H54 (cell line): ENCODE measurements at regions not wholly inside any gene's neighbourhood (a gene's known extent, or its start where the extent isn't known, plus 50 kb on each side); places are given as distances from the start of the nearest gene placed in this dataset.

Experiments
- DNase-seq: peaks from one replicate; pipeline ENCODE4 v3.0.0; 2011; ENCODE audit warnings: low spot score, mixed read lengths; ENCODE audit not compliant: insufficient read length
- FAIRE-seq: peaks from 3 replicates; lab custom pipeline; 2011; peaks lifted over from hg19 to GRCh38; lab: Jason Lieb, UNC
- POLR2A ChIP-seq: IDR thresholded peaks from 2 replicates; pipeline ENCODE4 v1.6.1; 2011; ENCODE audit warnings: low read depth, mild to moderate bottlenecking, low read length

DNA sequence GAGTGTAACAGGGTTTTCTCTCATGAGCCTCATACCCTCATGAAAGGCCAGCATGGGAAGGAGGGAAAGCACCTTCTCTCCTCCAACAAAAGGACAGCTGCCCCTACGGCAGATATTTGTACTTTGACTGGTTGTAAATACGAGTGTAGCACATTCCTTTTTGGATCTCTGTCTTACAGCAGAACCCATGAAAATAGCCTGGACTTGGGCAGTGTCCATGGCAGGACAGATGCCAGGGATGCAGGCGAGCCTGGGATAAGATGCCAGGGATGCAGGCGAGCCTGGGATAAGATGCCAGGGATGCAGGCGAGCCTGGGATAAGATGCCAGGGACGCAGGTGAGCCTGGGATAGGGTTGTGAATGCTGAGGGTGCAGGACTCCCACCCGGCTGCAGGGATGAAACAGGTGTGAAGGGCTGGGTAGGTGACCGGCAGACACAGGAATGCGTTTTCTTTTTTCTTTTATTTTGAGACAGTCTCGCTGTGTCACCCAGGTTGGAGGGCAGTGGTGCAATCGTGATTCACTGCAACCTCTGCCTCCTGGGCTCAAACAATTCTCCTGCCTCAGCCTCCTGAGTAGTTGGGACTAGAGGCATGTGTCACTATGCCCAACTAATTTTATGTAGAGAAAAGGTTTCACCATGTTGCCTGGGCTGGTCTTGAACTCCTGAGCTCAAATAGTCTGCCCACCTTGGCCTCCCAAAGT lies 120.0 kb downstream of the BEGAIN start:
- DNase-seq (no peak), FAIRE-seq (no peak)
- TF ChIP-seq POLR2A: no peak

DNA sequence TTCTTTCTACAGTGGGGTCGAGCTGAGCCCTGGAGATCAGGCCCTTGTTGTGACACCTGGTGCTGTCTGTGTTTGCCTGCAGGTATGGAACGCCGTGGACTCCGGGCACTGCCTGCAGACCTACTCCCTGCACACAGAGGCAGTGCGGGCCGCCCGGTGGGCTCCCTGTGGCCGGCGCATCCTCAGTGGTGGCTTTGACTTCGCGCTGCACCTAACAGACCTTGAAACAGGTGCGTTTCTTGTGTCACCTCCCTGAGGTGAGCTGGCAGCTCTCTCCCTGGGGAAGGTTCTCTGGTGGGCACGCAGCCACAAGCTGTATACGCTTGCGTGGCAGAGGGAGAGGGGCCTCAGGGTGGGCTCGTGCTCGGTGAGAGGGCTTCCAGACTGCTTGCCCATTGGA lies 119.3 kb downstream of the BEGAIN start:
- no peak for DNase-seq
- TF ChIP-seq POLR2A: no peak
- FAIRE-seq: no peak

DNA sequence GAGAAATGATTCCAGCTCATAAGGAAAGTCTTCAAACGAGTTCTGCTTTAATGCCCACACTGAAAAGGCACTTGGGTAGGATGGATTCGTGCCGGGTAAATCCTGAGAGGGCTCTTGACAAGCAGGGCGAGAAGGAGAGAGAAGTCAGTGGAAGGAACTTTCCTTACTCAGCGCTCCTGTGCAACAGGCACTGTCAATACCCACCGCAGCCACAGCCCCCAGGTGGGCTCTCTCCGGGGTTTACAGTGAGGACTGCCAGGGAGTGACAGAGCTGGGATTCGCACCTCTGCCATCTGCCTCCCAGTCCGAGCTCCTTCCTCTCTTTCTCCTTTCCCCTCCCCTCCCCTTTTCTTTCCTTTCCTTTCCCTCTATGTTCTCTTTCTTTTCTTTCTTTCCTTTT lies 118.7 kb downstream of the BEGAIN start:
- FAIRE-seq (no peak), DNase-seq (no peak)
- no peak for TF ChIP-seq POLR2A

DNA sequence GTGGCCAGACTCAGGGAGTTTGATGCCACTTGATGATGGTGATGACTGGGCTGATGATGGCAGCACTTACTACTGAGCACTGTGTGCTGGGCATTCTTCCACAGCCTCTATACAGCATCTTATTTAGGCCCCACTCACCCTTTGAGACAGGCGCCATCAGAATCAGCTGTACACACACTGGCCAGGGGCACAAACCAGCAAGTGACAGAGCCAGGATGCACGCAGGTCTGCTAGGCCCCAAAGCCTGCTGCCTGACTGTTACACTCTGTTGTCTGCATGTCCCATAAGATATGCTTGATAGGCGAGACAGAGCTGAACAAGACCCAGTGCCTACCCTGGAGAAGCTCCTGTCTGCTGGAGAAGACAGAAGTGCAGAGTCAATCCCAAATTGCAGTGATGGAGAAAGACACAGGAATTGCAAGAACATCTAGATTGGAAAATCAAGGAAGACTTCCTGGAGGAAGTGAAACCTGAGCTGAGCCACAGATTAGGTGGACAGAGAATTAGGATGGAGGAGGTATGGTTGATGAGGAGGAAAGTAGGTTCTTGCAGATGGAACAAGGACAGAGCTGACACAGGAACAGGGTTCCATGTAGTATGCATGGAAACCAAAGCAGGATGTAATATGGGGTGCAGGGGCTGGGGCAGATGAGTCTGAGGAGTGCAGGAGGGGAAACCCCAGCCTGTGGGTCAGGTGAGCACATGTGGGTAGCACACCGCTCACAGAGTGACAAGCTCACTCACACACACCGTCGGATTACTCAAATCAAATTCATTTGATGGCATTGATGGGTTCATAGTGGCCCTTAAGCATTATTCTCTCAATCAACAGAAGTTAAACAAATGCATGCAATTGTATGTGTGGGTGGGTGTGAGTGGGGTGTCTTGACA lies 117.3 kb downstream of the BEGAIN start:
- DNase-seq (no peak), FAIRE-seq (no peak)
- no peak for TF ChIP-seq POLR2A

DNA sequence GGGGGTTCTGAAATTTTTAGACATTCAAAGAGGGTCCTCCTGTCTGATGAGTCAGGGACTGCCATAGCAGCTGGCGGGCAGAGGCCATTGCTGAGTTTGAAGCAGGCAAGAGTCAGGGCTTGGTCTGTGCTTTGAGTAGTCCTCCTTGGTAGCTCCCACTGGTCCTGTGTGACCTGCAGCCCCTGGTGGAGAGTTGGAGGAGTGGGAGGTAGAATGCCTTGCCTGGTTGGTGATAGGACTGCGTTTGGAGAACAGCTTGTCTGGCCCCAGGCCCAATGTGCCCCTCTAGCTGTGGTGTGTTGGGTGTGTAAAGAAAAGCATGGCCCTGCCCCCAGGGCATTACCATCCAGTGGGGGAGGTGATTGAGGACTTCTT lies 116.7 kb downstream of the BEGAIN start:
- no peak for DNase-seq

DNA sequence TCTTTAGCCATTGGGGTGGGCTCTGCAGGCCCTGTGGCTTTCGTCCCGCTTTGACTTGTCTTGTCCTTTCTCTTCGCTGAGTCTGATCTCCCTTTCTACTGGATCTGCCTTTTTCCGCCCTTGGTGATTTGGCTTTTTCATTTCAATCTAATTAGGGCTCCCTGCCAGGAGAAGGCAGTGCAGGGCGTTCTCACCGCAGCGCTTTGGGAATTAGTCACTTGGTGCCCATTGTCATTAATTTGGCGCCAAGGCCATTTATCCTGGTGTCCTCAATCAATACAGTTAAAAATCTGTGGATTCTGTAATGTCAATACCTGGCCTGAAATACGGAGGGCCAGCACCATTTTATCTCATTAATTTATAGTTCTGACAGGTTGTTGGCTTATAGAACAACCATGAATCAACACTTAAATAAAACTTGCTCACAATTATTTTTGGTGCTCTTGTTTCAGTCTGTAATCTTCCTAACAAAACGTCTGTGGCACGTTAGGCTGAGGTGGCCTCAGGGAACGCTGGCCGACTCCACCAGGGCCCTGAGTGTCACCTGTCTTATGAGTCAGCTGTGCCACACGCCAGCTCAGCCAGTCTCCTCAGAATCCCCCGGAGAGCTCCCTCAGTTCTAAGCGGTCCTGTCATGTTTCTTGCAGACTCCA lies 115.7 kb downstream of the BEGAIN start:
- FAIRE-seq: peak; percentile 30

More for the DNA sequence above, 116.7 kb downstream of the BEGAIN start:
- FAIRE-seq: no peak
- TF ChIP-seq POLR2A: no peak

DNA sequence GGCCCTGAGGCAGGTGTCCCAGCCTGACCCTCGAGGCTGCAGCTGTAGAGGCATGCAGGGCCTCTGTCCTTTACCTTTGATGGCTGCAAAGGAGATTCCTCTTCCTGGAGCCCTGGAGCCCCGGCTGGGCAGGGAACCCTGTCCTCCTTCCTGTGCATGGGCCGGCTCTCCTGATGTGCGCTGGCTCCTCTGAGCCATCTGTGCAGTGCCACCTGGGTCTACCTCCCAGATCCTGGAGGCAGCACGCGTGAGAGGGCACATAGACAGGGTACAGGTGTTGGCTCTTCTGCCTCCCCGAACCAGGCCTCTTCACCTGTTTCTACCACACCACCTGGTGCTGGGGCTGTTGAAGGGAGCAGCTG lies 115.1 kb downstream of the BEGAIN start:
- FAIRE-seq: no peak
- no peak for DNase-seq
- no peak for TF ChIP-seq POLR2A

More for the DNA sequence above, 115.7 kb downstream of the BEGAIN start:
- no peak for DNase-seq
- TF ChIP-seq POLR2A: no peak

DNA sequence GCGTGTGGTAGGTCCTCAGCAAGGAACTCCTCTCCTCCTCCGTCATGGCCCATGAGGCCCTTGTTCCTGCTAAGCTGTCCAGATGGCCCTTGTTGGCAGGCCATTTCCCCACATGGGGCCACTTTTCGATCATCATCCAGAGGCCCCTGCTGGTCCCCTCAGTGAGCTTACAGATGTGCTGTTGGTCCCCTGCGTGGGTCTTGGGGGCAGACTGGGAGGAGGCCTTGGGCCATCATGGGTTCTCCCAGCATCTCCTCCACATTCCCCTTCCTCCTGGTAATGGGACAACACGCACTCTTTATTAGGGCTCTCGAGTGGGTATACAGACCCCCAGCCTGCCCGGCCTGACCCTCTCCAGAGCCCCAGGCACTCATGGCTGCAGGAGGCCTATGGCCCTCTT lies 114.7 kb downstream of the BEGAIN start:
- no peak for TF ChIP-seq POLR2A
- DNase-seq (no peak), FAIRE-seq (no peak)

DNA sequence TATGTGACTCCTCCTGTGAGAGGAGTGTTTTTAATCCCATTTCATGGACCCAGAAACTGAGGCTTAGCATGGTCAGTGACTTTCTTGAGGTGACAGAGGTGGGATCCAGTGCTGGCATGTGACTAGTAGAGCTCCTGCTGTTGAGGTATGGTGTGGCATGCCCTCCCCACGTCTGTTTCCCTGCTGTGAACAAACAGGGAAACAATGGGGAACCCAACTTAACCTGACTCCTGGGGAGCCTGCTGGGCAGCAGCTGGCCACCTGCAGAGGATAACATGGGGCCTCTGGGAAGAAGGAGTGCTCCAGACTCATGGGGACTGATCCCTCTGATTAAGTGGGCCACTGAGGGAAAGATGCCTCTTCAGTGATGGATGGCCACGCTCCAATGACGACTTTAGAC lies 114.0 kb downstream of the BEGAIN start:
- DNase-seq: no peak
- no peak for TF ChIP-seq POLR2A
- FAIRE-seq: no peak

DNA sequence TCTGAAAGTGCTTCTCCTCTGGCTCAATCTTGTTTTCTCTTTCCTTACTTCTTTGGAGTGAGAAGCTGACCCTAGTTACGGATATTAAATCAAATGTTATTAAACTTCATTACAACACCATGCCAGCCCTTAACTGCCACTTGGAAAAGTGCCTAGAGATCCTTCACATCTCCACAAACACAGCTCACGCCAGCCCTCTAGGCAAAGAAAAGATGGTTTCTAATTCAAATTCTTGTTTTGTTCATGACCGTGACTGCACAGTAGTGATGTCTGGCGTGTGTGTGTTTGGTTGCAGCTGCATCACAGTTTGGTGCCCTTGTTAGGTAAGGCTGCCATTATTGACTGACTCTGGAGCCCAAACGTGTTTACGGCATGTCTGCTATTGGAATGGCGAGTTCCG lies 113.0 kb downstream of the BEGAIN start:
- FAIRE-seq: no peak
- no peak for TF ChIP-seq POLR2A
- DNase-seq: no peak

DNA sequence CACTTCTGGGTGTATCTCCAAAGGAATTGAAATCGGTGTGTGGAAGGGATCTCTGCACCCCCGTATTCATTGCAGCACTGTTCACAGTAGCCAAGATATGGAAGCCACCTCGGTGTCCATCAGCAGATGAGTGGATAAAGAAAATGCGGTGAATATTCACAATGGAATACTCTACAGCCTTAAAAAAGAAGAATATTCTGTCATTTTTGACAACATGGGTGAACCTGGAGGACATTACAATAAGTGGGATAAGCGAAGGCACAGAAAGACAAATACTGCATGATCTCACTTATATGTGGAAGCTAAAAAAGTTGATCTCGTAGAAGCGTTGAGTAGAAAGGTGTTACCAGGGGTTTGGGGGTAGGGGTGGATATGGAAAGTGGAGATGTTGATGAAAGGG lies 111.9 kb downstream of the BEGAIN start:
- FAIRE-seq (no peak), DNase-seq (no peak)
- no peak for TF ChIP-seq POLR2A

DNA sequence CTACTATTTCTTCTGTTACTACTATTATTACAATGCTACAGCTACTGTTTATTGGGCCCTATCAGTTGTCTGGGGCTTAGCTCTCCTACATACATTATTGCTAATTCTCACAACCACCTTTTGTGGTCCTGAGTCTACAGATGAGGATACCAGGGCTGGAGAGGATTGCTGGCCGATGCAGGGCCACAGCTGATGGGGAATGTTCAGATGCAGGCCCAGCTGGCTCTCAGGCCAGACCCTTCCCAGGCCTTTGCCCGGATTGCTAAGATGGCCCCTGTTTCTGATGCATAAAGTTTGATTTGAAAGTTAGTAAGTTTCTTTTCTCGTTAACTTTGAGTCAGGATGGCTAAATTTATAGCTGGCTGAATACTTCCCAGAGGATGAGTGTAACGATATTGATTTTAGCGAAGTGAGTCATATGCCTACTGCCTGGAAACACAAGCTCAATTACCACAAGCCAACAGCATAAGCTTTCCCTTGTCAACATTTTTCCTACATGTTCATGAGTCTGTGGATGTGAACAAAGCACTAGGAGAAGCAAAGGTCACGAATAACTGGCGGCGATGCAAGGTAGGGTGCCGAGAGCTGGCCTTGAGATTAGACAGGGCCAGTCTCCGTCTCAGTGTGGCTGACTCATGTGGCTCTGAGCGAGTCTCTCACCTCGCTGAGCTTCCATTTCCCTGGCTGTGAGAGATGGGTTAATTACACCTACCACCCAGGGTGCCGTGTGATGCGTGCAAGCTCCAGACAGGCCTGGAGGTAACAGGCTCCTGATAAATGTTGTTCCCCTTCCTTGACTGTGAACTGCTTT lies 111.0 kb downstream of the BEGAIN start:
- FAIRE-seq (peak; percentile 99), DNase-seq (peak; percentile 81)
- TF ChIP-seq POLR2A: no peak

DNA sequence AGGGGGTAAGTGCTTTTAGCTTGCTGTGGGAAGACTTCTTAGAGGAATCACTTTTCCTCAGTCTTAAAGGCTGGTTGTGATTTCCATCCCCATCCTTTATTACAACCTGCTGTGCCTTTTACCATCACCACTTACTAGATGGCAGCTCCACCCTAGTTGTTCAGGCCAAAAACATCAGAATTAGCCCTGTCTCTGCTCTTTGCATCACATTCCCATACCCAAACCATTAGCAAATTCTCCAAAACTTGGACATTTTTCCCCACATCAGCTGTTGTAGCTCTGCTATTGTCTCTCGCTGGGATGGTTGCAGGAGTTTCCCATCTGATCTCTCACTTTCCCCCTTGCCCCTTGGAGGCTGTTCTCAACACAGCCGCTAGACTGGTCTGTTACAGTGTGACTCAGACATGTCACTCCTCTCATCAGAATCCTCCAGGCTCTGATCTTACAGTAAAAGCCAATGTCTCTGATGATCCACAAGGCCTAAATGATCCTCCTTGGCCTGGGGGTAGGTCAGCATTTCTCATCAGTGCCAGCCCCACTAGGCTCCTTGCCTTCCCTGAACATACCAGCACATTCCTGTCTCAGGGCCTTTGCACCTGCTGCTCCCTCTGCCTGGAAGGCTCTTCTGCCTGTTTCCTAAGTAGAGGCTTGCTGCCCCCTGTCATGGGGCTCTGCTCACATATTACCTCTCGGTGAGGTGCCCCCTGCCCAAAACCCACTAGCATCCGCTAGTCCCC lies 102.5 kb downstream of the BEGAIN start:
- TF ChIP-seq POLR2A: no peak
- FAIRE-seq: no peak
- DNase-seq: no peak
